Hippocampal formation (tissue), 2 donors: ENCODE measurements at regions not wholly inside any gene's neighbourhood (a gene's known extent, or its start where the extent isn't known, plus 50 kb on each side); places are given as distances from the start of the nearest gene placed in this dataset.
"Not testable (repeated sequence)": the region's sequence is repeated elsewhere in the genome, so short reads cannot be mapped to it uniquely, and the experiment has no call there.

Experiments used
- DNase-seq, 2 donors: peaks; one replicate each; lab custom pipeline; 2025; lab: John Stamatoyannopoulos, UW

- no peak for DNase-seq
Observed at GRCh38 chr22:27060190-27060589, 402.8 kb downstream of the MIAT start.

GRCh38 chr22:27062910-27063309 lies 405.5 kb downstream of the MIAT start:
- DNase-seq: no peak

DNA sequence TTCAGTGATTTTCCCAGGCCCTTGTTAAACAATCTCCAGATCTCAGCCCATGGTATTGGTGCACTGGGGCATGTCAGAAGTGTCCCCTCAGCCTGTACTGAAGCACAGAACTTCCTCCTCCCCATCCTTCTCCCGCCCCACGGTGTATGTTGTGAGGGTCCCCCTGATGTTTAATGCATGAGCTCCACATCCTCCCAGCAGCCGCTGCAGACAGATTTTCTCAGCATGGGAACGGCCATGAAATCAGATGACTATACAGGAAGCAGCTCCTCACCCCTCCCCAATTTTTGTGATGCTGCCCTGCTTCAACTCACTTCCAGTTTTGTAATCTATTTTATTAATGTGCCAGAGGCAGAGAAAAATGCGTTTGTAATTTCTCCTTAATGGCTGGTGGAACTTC lies 406.0 kb downstream of the MIAT start:
- DNase-seq: no peak

DNA sequence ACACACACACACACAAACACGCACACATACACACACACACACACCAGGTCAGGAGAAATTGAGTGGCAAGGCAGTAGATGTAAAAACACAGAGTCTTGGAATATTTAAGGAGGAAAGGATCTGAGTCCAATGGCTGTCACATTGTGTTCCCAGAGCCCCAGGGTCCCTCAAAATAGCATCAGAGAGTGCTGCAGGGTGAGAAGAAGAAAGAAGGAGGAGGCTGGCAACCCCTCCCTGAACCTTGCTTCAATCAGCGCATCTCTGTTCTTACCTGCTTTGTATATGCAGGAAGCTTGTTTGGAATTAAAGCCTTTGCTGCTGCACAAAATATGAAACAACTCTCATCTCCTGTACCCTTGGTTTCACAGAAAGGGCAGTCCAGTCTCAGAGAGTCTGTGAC lies 406.5 kb downstream of the MIAT start:
- DNase-seq: no peak

DNA sequence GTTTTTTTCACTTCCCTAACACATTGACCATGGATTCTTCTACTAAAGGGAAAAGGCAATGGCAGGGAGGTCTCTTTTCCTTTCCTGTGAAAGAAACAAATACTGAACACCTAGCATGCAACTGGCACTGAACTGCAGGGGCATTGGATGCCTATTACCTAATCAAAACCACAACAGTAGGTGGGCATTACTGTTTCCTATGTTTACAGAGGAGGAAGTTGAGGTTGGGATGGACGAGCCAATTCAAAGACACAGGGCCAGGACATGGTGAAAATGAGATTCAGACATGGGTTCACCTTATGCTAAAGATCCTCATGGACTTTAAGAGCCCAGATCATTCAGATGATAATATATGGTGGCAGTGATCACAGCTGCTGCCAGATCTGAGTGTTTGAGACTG lies 407.0 kb downstream of the MIAT start:
- no peak for DNase-seq

DNA sequence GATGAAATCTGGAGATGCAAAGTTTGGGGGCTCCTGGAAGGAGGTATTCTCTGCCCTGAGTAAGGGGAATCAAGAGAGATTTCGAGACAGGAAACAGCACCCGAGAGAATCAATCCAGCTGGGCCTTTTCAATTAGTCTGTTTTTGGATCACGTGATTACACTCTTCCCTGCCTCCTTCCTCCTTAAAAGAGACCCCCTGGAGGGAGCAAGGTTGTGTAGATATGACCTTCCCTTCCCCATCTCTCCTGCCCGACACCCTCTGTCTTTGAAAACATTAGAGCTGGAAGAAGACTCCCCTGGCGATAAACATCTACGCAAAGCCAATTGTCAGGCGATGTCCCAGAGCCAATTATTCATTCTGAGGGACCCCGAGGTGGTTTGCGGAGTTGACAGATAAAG lies 407.9 kb downstream of the MIAT start:
- no peak for DNase-seq

GRCh38 chr22:27066856-27067255 lies 409.5 kb downstream of the MIAT start:
- DNase-seq: no peak

DNA sequence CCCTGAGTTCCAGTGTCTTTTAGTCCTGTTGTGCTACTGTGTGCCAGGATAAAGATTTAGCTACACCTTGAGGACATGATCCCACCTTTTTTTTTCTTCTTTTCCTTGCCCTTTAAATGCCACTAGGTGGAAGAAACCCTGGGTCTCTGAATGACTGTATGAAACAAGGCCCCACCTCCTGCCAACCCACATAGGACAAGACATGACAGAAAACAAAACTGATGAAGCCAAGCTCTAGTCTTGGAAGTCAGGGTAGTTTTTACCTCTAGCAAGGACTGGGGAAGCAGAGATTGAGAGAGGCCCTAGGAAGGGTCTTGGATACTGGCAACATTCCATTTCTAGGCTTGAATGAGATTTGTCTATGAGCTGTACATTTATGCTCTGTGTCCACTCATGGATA lies 410.7 kb downstream of the MIAT start:
- no peak for DNase-seq

- no peak for DNase-seq
Observed at GRCh38 chr22:27070594-27070993, 413.2 kb downstream of the MIAT start.

GRCh38 chr22:27073601-27074425 lies 416.4 kb downstream of the MIAT start:
- no peak for DNase-seq

GRCh38 chr22:27075028-27075678 lies 417.8 kb downstream of the MIAT start:
- DNase-seq: no peak

GRCh38 chr22:27075891-27076290 lies 418.5 kb downstream of the MIAT start:
- DNase-seq: no peak

DNA sequence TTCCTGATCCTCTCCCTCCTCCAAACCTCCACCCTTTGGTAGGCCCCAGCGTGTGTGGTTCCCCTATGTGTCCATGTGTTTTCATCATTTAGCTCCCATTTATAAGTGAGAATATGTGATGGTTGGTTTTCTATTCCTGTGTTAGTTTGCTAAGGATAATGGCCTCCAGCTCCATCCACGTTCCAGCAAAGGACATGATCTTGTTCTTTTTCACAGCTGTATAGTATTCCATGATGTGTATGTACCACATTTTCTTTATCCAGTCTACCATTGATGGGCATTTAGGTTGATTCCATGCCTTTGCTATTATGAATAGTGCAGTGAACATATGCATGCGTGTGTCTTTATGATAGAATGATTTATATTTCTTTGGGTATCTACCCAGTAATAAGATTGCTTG lies 420.7 kb downstream of the MIAT start:
- DNase-seq: not testable (repeated sequence)

DNA sequence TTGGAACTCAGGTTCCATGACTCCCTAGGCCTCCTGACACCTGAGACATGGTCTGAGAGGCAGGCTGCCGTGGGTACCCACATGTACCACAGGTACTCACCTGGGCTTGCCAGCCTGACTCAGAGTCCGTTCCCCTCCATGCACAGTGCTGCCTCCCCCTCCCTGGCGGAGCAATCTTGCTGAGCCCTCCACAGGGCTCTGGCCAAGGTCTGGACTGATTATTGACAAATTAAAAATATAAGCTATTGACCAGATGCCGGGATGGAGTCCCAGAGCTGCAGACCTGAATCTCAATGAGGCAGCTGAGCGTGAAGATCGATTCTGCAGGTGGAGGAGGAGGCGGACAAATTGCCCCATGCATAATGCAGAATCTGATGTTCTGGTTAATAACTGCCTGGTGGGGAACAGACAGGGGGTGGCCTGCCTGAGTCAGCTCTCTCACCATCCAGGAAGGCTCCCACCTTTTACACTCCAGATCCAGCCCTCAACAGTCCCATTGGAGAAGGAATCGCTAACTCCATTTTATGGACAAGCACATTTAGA lies 422.7 kb downstream of the MIAT start:
- DNase-seq: no peak

DNA sequence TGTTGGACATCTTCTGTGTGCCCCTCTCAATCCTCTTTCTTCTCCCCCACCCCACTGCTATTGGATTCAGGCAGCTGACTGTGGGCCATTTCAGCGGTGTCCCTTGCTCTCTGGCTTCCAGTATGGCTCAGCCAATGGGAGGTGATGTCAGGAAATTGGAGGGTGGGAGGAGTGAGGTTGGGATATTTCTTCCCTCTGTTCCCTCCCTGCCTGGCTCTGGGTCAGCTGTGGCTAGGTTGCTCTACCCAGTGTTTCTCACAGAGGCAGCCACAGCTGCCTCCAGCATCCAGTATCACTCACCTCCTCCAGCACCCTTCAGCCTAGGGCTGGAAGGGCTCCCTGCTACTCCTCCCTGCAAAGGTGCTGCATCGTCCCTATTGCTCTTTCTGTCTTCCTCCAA lies 423.5 kb downstream of the MIAT start:
- DNase-seq: no peak

- no peak for DNase-seq
Observed at GRCh38 chr22:27083610-27084009, 426.2 kb downstream of the MIAT start.

- DNase-seq: no peak
Observed at GRCh38 chr22:27084130-27084529, 426.7 kb downstream of the MIAT start.

DNA sequence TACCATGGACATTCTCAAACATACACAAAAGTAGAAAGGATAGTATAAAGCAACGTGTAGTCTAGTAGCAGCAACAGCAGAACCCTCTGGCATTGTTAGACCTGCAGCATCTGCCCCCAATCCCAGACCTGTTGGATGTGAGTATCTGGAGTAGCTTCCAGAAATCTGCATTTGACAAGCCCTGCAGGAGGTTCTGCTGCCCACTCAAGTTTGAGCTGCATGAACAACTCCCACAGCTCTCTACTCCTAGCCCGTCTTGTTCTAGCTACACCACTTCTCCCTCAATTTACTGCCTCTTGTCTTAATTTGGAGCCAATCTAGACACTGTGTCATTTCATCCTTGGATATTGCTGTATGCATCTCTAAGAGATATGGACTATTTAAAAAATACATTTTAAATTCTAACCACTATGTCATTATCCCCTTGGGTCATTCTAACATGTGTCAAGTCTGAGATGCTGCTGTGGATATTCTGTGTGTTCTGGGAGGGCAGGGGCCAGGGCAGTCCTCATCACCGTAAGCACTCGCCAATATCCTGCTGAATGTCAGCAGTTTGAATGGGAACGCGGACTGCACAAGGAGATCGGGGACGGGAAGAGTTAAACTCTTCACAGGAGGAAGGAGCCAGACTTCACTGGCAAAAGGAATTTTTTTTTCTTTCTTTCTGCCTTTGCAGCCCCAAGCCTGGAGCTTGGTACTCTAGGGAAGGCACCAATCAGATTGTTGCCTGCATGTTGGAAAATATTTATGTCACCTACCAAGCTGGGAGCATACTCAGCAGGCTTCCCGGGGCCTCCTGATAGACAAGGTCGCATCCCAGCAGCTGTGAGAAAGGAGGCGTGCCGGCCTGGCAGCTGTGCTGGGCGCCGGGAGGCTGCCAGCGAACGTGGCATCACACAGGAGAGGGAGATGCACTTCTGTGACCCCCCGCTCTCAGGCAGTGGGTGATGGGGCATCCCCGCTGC lies 429.0 kb downstream of the MIAT start:
- DNase-seq: no peak

DNA sequence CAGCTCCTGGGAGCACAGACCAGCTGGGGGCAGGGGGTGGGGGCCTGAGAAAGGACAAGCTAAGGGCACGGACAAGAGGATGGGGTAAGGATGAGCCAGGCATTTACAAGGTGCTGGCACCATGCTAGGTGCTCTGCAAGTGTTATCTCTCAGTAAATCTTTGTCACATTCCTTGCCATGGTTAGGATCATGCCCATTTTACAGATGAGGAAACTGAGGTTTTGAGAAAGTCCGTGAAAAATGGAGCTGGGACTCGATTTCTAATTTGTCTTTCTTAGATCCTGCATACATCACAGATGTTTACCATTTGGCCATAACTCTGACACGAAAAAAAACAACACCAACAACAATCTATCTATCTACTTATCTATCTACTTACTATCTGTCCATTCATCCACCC lies 429.7 kb downstream of the MIAT start:
- DNase-seq: no peak

DNA sequence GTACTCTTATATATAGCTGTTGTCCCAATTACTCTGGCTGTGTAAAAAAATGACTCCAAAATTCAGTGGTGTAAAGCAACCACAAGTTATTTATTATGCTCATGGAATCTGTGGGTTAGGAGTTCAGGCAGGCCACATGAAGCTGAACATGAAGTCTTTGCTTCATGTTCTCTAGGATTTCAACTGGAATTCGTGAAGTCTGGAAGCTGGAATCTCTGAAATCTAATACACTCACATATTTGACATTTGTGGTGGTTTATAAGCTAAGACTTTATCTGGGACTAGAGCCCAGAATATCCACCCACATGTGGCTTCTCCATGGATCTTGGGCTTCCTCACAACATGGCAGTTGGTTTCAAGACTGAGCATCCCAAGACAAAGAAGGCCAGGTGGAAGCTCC lies 430.6 kb downstream of the MIAT start:
- DNase-seq: no peak

DNA sequence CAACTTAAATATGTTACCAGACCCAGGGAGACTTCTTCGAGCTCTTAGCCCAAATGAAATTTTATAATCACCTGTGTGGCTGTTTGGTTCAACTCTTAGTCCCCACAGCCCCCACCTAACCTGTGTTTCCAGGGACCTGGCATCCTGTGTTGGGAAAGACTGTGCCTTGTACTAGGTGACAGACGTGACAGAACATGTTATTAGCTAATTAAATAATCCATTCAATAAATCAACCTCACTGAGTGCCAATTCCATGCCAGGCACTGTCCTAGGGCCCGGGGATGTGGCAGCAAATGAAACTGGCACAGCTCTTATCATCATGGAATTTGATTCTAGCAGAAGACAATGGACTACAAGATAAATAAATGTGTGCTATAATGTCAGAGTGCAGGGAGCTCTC lies 431.9 kb downstream of the MIAT start:
- DNase-seq: no peak

DNA sequence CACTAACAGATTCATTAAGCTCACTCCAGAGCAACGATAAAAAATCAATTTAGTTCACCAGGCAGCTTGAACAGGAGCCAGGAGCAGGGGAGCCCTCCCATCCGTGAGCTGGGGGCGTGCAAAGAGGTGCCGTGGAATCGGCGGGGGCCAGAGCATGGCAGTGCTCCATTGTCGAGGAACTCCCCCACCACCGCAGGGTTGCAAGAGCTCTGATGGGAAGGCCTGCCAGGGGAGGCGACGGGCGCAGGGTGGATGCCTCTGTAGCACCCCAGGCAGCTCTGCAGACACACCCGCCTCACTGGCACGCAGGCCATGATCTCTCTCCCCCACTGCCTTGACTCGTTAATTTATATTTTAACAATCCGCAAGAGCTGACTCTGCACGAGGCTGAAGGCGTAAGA lies 433.2 kb downstream of the MIAT start:
- DNase-seq: no peak
